Mesendoderm (in vitro differentiated cells): ENCODE measurements at regions not wholly inside any gene's neighbourhood (a gene's known extent, or its start where the extent isn't known, plus 50 kb on each side); places are given as distances from the start of the nearest gene placed in this dataset.

ENCODE experiments used
- DNase-seq: peaks from one replicate; pipeline ENCODE4 v3.0.0; 2013
- H2AK5ac ChIP-seq: 2 replicates; pipeline ENCODE4 v1.6.1; 2013; ENCODE audit warnings: low read length, inconsistent platforms
- H2BK120ac ChIP-seq: 2 replicates; pipeline ENCODE4 v1.6.1; 2013; ENCODE audit warnings: low read depth, mild to moderate bottlenecking, low read length, moderate library complexity, mixed read lengths
- H2BK15ac ChIP-seq: replicated peaks from 2 replicates; pipeline ENCODE4 v1.6.1; 2013; ENCODE audit warnings: low read depth, mild to moderate bottlenecking, moderate library complexity
- H2BK5ac ChIP-seq: 2 replicates; pipeline ENCODE4 v1.6.1; 2013; ENCODE audit warnings: low read length, inconsistent platforms
- H3K18ac ChIP-seq: 2 replicates; pipeline ENCODE4 v1.6.1; 2013; ENCODE audit warnings: mild to moderate bottlenecking, low read length, mixed read lengths
- H3K23ac ChIP-seq: one replicate; pipeline ENCODE4 v1.6.1; 2013; ENCODE audit warnings: low read length
- H3K27ac ChIP-seq: 2 replicates; pipeline ENCODE4 v1.5.1; 2013; ENCODE audit warnings: low read depth, mild to moderate bottlenecking, inconsistent platforms, low read length, moderate library complexity
- H3K27me3 ChIP-seq: 2 replicates; pipeline ENCODE4 v1.6.1; 2013; ENCODE audit warnings: low read length, control low read depth, mild to moderate bottlenecking, inconsistent platforms; ENCODE audit not compliant: insufficient read depth, poor library complexity
- H3K36me3 ChIP-seq: 2 replicates; pipeline ENCODE4 v1.6.1; 2013; ENCODE audit warnings: low read length, inconsistent platforms; ENCODE audit not compliant: control insufficient read depth, insufficient read depth
- H3K4ac ChIP-seq: one replicate; pipeline ENCODE4 v1.6.1; 2013; ENCODE audit warnings: low read depth, mild to moderate bottlenecking, low read length, moderate library complexity
- H3K4me1 ChIP-seq: 2 replicates; pipeline ENCODE4 v1.6.1; 2013; ENCODE audit warnings: low read depth, low read length, inconsistent platforms; ENCODE audit not compliant: control insufficient read depth
- H3K4me2 ChIP-seq: 2 replicates; pipeline ENCODE4 v1.6.1; 2013; ENCODE audit warnings: low read length
- H3K4me3 ChIP-seq: 2 replicates; pipeline ENCODE4 v1.5.1; 2013; ENCODE audit warnings: mild to moderate bottlenecking, low read length
- H3K56ac ChIP-seq: one replicate; pipeline ENCODE4 v1.6.1; 2013; ENCODE audit warnings: low read length
- H3K79me1 ChIP-seq: 2 replicates; pipeline ENCODE4 v1.6.1; 2013; ENCODE audit warnings: low read length, inconsistent platforms
- H3K79me2 ChIP-seq: 2 replicates; pipeline ENCODE4 v1.6.1; 2013; ENCODE audit warnings: mild to moderate bottlenecking, low read length; ENCODE audit not compliant: control insufficient read depth, insufficient read depth
- H3K9ac ChIP-seq: 2 replicates; pipeline ENCODE4 v1.6.1; 2013; ENCODE audit warnings: low read length, inconsistent platforms
- H4K5ac ChIP-seq: one replicate; pipeline ENCODE4 v1.6.1; 2013; ENCODE audit warnings: low read length
- H4K8ac ChIP-seq: one replicate; pipeline ENCODE4 v1.6.1; 2013; ENCODE audit warnings: low read depth, mild to moderate bottlenecking, control low read depth, low read length, moderate library complexity
- WGBS: extraction: QIAGEN DNeasy Blood & Tissue Kit; methylation state at CpG from one replicate; pipeline ENCODE4 v1.1.7; 2013; ENCODE audit warnings: low lambda C conversion rate, missing lambda C conversion rate; ENCODE audit not compliant: insufficient coverage; ENCODE audit errors: extremely low coverage; 5-methylcytosine and 5-hydroxymethylcytosine counted together

- no peak overlapping the region for H3K18ac ChIP-seq
- H3K27me3 ChIP-seq: no peaks in the 10 kb centered on the region
- H3K23ac ChIP-seq: no peak overlapping the region
- H3K79me1 ChIP-seq: no peaks in the 10 kb centered on the region
- H3K4ac ChIP-seq: no peak overlapping the region
- WGBS: no CpG with 5 or more reads among the region's 1 CpG
- H4K8ac ChIP-seq: no peak overlapping the region
- H2AK5ac ChIP-seq: no peak overlapping the region
- H3K79me2 ChIP-seq: no peaks in the 10 kb centered on the region
- H2BK5ac ChIP-seq: no peak overlapping the region
- H2BK120ac ChIP-seq: no peak overlapping the region
- DNase-seq: no peak
- no peaks in the 10 kb centered on the region for H3K36me3 ChIP-seq
- no peak overlapping the region for H2BK15ac ChIP-seq
- H3K4me3 ChIP-seq: no peak overlapping the region
- H3K4me2 ChIP-seq: no peak overlapping the region
- H3K4me1 ChIP-seq: no peaks in the 10 kb centered on the region
- H4K5ac ChIP-seq: no peak overlapping the region
- no peak overlapping the region for H3K9ac ChIP-seq
- H3K56ac ChIP-seq: no peak overlapping the region
- H3K27ac ChIP-seq: no peak overlapping the region
Observed at GRCh38 chr2:48129293-48129950, 185.1 kb upstream of the FOXN2 start.

- no peak overlapping the region for H3K23ac ChIP-seq
- H2AK5ac ChIP-seq: no peak overlapping the region
- H3K27ac ChIP-seq: no peak overlapping the region
- H3K18ac ChIP-seq: no peak overlapping the region
- H3K27me3 ChIP-seq: no peaks in the 10 kb centered on the region
- no peak overlapping the region for H3K4me2 ChIP-seq
- no peak overlapping the region for H3K4ac ChIP-seq
- H3K4me1 ChIP-seq: no peaks in the 10 kb centered on the region
- no peaks in the 10 kb centered on the region for H3K36me3 ChIP-seq
- DNase-seq: no peak
- peak overlapping the region; percentile 6 for H4K8ac ChIP-seq
- H3K56ac ChIP-seq: no peak overlapping the region
- H4K5ac ChIP-seq: no peak overlapping the region
- no CpG with 5 or more reads among the region's 6 CpGs for WGBS
- H3K79me1 ChIP-seq: no peaks in the 10 kb centered on the region
- no peaks in the 10 kb centered on the region for H3K79me2 ChIP-seq
- H3K4me3 ChIP-seq: no peak overlapping the region
- no peak overlapping the region for H3K9ac ChIP-seq
- no peak overlapping the region for H2BK5ac ChIP-seq
- no peak overlapping the region for H2BK15ac ChIP-seq
- H2BK120ac ChIP-seq: no peak overlapping the region
Observed at GRCh38 chr2:48131539-48132270, 182.8 kb upstream of the FOXN2 start.

- no peak overlapping the region for H2BK120ac ChIP-seq
- H3K23ac ChIP-seq: no peak overlapping the region
- H3K4me3 ChIP-seq: no peak overlapping the region
- no peak overlapping the region for H3K4me2 ChIP-seq
- no peak overlapping the region for H2BK15ac ChIP-seq
- H3K18ac ChIP-seq: no peak overlapping the region
- no peaks in the 10 kb centered on the region for H3K36me3 ChIP-seq
- no peak overlapping the region for H4K5ac ChIP-seq
- H3K79me2 ChIP-seq: no peaks in the 10 kb centered on the region
- H4K8ac ChIP-seq: no peak overlapping the region
- H3K9ac ChIP-seq: no peak overlapping the region
- H3K27me3 ChIP-seq: no peaks in the 10 kb centered on the region
- H3K56ac ChIP-seq: no peak overlapping the region
- no peak overlapping the region for H3K4ac ChIP-seq
- no peak overlapping the region for H3K27ac ChIP-seq
- no peaks in the 10 kb centered on the region for H3K79me1 ChIP-seq
- H2BK5ac ChIP-seq: no peak overlapping the region
- H3K4me1 ChIP-seq: no peaks in the 10 kb centered on the region
- WGBS: no CpG with 5 or more reads among the region's 7 CpGs
- no peak overlapping the region for H2AK5ac ChIP-seq
- DNase-seq: no peak
Observed at GRCh38 chr2:48132271-48132625, 182.2 kb upstream of the FOXN2 start.

GRCh38 chr2:48134704-48135103 is 179.8 kb upstream of the FOXN2 start:
- Histone ChIP-seq H3K79me1 (no peaks in the 10 kb centered on the region), H3K4me2 (no peak overlapping the region), H2BK120ac (no peak overlapping the region), H3K23ac (peak overlapping the region; percentile 24), H2AK5ac (no peak overlapping the region), H3K4me1 (no peaks in the 10 kb centered on the region), H3K27ac (no peak overlapping the region), H2BK5ac (no peak overlapping the region), H3K4me3 (no peak overlapping the region), H4K8ac (no peak overlapping the region), H3K79me2 (no peaks in the 10 kb centered on the region), H2BK15ac (no peak overlapping the region), H4K5ac (no peak overlapping the region), H3K18ac (no peak overlapping the region), H3K4ac (no peak overlapping the region), H3K36me3 (no peaks in the 10 kb centered on the region), H3K56ac (no peak overlapping the region), H3K9ac (no peak overlapping the region), H3K27me3 (no peaks in the 10 kb centered on the region)
- DNase-seq: no peak
- WGBS: no CpG with 5 or more reads among the region's 1 CpG

GRCh38 chr2:48135797-48136196 is 178.7 kb upstream of the FOXN2 start:
- Histone ChIP-seq H3K4me1 (no peaks in the 10 kb centered on the region), H3K27me3 (no peaks in the 10 kb centered on the region), H2BK15ac (no peak overlapping the region), H3K79me2 (no peaks in the 10 kb centered on the region), H3K56ac (no peak overlapping the region), H4K5ac (no peak overlapping the region), H3K27ac (no peak overlapping the region), H3K23ac (no peak overlapping the region), H3K4me2 (no peak overlapping the region), H3K9ac (no peak overlapping the region), H3K36me3 (no peaks in the 10 kb centered on the region), H3K18ac (no peak overlapping the region), H2BK120ac (no peak overlapping the region), H4K8ac (no peak overlapping the region), H2AK5ac (no peak overlapping the region), H2BK5ac (no peak overlapping the region), H3K4me3 (no peak overlapping the region), H3K79me1 (no peaks in the 10 kb centered on the region), H3K4ac (no peak overlapping the region)
- WGBS: no CpG with 5 or more reads among the region's 1 CpG
- no peak for DNase-seq

GRCh38 chr2:48137829-48138228 is 176.7 kb upstream of the FOXN2 start:
- H3K4me3 ChIP-seq: no peak overlapping the region
- H3K4me2 ChIP-seq: no peak overlapping the region
- H3K4me1 ChIP-seq: no peaks in the 10 kb centered on the region
- H3K79me2 ChIP-seq: no peaks in the 10 kb centered on the region
- no peak for DNase-seq
- no peak overlapping the region for H3K18ac ChIP-seq
- H3K27me3 ChIP-seq: no peaks in the 10 kb centered on the region
- no peak overlapping the region for H3K9ac ChIP-seq
- H4K5ac ChIP-seq: no peak overlapping the region
- no peak overlapping the region for H2AK5ac ChIP-seq
- H3K23ac ChIP-seq: no peak overlapping the region
- H3K56ac ChIP-seq: no peak overlapping the region
- H2BK5ac ChIP-seq: no peak overlapping the region
- H3K27ac ChIP-seq: no peak overlapping the region
- H2BK120ac ChIP-seq: no peak overlapping the region
- WGBS: no CpG with 5 or more reads among the region's 1 CpG
- H3K4ac ChIP-seq: no peak overlapping the region
- no peak overlapping the region for H2BK15ac ChIP-seq
- H4K8ac ChIP-seq: no peak overlapping the region
- no peaks in the 10 kb centered on the region for H3K36me3 ChIP-seq
- no peaks in the 10 kb centered on the region for H3K79me1 ChIP-seq
